ENCODE measurements at regions not wholly inside any gene's neighbourhood (a gene's known extent, or its start where the extent isn't known, plus 50 kb on each side); places are given as distances from the start of the nearest gene placed in this dataset.

DNA sequence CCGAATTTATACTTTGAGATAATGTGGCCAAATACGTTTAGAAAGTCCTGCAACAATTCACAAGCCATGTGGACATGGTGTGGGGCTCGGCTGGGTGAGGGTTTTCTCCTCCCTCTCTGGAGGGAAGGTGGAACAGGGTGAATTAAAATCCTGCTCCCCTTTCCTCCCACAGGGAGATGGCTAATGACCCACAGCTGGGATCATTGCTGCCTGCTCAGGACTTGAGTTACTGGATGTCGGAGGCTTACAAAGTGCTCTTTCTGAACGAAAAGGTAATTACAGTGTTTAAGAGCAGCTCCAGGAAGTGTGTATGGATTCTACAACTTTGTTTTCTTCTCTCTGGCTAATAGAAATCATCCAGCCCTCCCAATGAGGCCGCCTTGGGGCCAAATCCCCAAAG, 97.9 kb upstream of the ALKAL2 start:
- Histone ChIP-seq H3K27ac (no peak overlapping the region), H2AFZ (ENCODE audit: low read depth) (no peak overlapping the region), H3K36me3 (ENCODE audit: insufficient read depth) (no peaks in the 10 kb centered on the region), H3K4me2 (no peak overlapping the region), H3K4me1 (ENCODE audit: low read depth, poor library complexity, severe bottlenecking) (no peaks in the 10 kb centered on the region), H4K20me1 (ENCODE audit: insufficient read depth) (no peaks in the 10 kb centered on the region), H3K27me3 (ENCODE audit: insufficient read depth, low read depth) (no peaks in the 10 kb centered on the region), H3K9ac (no peak overlapping the region), H3K4me3 (IDR thresholded peaks at IDR 0.05; ENCODE audit: insufficient read depth, low read depth, low read length) (no peak overlapping the region), H3K79me2 (ENCODE audit: insufficient read depth, low read depth) (no peaks in the 10 kb centered on the region)
- TF ChIP-seq, protein P1, sequence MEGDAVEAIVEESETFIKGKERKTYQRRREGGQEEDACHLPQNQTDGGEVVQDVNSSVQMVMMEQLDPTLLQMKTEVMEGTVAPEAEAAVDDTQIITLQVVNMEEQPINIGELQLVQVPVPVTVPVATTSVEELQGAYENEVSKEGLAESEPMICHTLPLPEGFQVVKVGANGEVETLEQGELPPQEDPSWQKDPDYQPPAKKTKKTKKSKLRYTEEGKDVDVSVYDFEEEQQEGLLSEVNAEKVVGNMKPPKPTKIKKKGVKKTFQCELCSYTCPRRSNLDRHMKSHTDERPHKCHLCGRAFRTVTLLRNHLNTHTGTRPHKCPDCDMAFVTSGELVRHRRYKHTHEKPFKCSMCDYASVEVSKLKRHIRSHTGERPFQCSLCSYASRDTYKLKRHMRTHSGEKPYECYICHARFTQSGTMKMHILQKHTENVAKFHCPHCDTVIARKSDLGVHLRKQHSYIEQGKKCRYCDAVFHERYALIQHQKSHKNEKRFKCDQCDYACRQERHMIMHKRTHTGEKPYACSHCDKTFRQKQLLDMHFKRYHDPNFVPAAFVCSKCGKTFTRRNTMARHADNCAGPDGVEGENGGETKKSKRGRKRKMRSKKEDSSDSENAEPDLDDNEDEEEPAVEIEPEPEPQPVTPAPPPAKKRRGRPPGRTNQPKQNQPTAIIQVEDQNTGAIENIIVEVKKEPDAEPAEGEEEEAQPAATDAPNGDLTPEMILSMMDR (conservative IDR thresholded peaks at IDR 0.05; ENCODE audit: low read depth, low read length), result no peak

GRCh38 chr2:385061-385460, 97.2 kb upstream of the ALKAL2 start:
- Histone ChIP-seq H3K4me1 (ENCODE audit: low read depth, poor library complexity, severe bottlenecking) (no peaks in the 10 kb centered on the region), H2AFZ (ENCODE audit: low read depth) (no peak overlapping the region), H3K9ac (no peak overlapping the region), H3K27ac (no peak overlapping the region), H3K36me3 (ENCODE audit: insufficient read depth) (no peaks in the 10 kb centered on the region), H3K4me2 (no peak overlapping the region), H3K4me3 (IDR thresholded peaks at IDR 0.05; ENCODE audit: insufficient read depth, low read depth, low read length) (no peak overlapping the region), H3K79me2 (ENCODE audit: insufficient read depth, low read depth) (no peaks in the 10 kb centered on the region), H4K20me1 (ENCODE audit: insufficient read depth) (no peaks in the 10 kb centered on the region), H3K27me3 (ENCODE audit: insufficient read depth, low read depth) (no peaks in the 10 kb centered on the region)
- TF ChIP-seq, protein P1 (conservative IDR thresholded peaks at IDR 0.05; ENCODE audit: low read depth, low read length), result no peak

- no peak overlapping the region for H3K4me2 ChIP-seq
- no peaks in the 10 kb centered on the region for H3K4me1 ChIP-seq (ENCODE audit: low read depth, poor library complexity, severe bottlenecking)
- no peaks in the 10 kb centered on the region for H3K36me3 ChIP-seq (ENCODE audit: insufficient read depth)
- no peak overlapping the region for H3K27ac ChIP-seq
- H3K27me3 ChIP-seq (ENCODE audit: insufficient read depth, low read depth), result no peaks in the 10 kb centered on the region
- TF ChIP-seq, protein P1 (conservative IDR thresholded peaks at IDR 0.05; ENCODE audit: low read depth, low read length), result no peak
- H3K79me2 ChIP-seq (ENCODE audit: insufficient read depth, low read depth), result no peaks in the 10 kb centered on the region
- H3K9ac ChIP-seq, result no peak overlapping the region
- H4K20me1 ChIP-seq (ENCODE audit: insufficient read depth), result no peaks in the 10 kb centered on the region
- H2AFZ ChIP-seq (ENCODE audit: low read depth), result no peak overlapping the region
- H3K4me3 ChIP-seq (IDR thresholded peaks at IDR 0.05; ENCODE audit: insufficient read depth, low read depth, low read length), result no peak overlapping the region
These were observed 96.0 kb upstream of the ALKAL2 start for GRCh38 chr2:383888-384287.

DNA sequence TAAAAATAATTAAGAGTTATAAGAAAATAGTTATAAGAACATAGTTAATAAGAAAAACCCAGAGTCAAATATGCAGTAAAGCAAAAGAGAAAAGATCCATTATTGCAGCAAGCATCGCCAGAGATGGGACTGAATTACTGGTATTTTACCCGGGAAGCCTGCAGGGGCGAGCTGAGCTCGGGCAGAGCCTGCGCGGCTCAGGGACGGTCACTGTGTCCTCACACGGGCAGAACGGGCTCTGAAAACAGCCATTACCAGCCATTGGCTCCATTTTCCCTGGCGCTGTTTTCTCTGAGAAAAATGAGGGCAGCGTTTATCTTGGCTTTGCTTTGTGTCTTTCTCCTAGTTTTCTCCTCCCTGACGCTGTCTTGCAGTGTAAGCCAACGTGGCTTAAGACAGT, 95.3 kb upstream of the ALKAL2 start:
- no peak overlapping the region for H2AFZ ChIP-seq (ENCODE audit: low read depth)
- no peak overlapping the region for H3K4me2 ChIP-seq
- TF ChIP-seq, protein P1 (conservative IDR thresholded peaks at IDR 0.05; ENCODE audit: low read depth, low read length), result no peak
- H3K9ac ChIP-seq, result no peak overlapping the region
- no peaks in the 10 kb centered on the region for H3K27me3 ChIP-seq (ENCODE audit: insufficient read depth, low read depth)
- no peaks in the 10 kb centered on the region for H3K79me2 ChIP-seq (ENCODE audit: insufficient read depth, low read depth)
- H3K27ac ChIP-seq, result no peak overlapping the region
- H4K20me1 ChIP-seq (ENCODE audit: insufficient read depth), result no peaks in the 10 kb centered on the region
- no peak overlapping the region for H3K4me3 ChIP-seq (IDR thresholded peaks at IDR 0.05; ENCODE audit: insufficient read depth, low read depth, low read length)
- H3K4me1 ChIP-seq (ENCODE audit: low read depth, poor library complexity, severe bottlenecking), result no peaks in the 10 kb centered on the region
- no peaks in the 10 kb centered on the region for H3K36me3 ChIP-seq (ENCODE audit: insufficient read depth)

- Histone ChIP-seq H3K27me3 (ENCODE audit: insufficient read depth, low read depth) (no peaks in the 10 kb centered on the region), H3K4me3 (IDR thresholded peaks at IDR 0.05; ENCODE audit: insufficient read depth, low read depth, low read length) (no peak overlapping the region), H3K4me2 (no peak overlapping the region), H3K79me2 (ENCODE audit: insufficient read depth, low read depth) (no peaks in the 10 kb centered on the region), H4K20me1 (ENCODE audit: insufficient read depth) (no peaks in the 10 kb centered on the region), H3K4me1 (ENCODE audit: low read depth, poor library complexity, severe bottlenecking) (no peaks in the 10 kb centered on the region), H2AFZ (ENCODE audit: low read depth) (no peak overlapping the region), H3K9ac (no peak overlapping the region), H3K36me3 (ENCODE audit: insufficient read depth) (no peaks in the 10 kb centered on the region), H3K27ac (no peak overlapping the region)
- TF ChIP-seq, protein P1 (conservative IDR thresholded peaks at IDR 0.05; ENCODE audit: low read depth, low read length), result no peak
These were observed 94.8 kb upstream of the ALKAL2 start for GRCh38 chr2:382728-383022.
